NCI-H146 (cell line): ENCODE measurements at regions not wholly inside any gene's neighbourhood (a gene's known extent, or its start where the extent isn't known, plus 50 kb on each side); places are given as distances from the start of the nearest gene placed in this dataset.
A peak's percentile ranks its signal among the peaks of the same experiment; 100 is the strongest.
"Not testable (repeated sequence)": the region's sequence is repeated elsewhere in the genome, so short reads cannot be mapped to it uniquely, and the experiment has no call there.

Experiments
- DNase-seq: peaks from one replicate; lab custom pipeline; 2025; lab: John Stamatoyannopoulos, UW

DNA sequence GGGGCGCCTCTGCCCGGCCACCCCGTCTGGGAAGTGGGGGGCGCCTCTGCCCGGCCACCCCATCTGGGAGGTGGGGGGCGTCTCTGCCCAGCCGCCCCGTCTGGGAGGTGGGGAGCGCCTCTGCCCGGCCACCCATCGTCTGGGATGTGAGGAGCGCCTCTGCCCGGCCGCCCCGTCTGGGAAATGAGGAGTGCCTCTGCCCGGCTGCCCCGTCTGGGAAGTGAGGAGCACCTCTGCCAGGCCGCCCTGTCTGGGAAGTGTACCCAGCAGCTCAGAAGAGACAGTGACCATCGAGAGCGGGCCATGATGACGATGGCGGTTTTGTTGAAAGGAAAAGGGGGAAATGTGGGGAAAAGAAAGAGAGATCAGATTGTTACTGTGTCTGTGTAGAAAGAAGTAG, 249.2 kb upstream of the USP15 start:
- not testable (repeated sequence) for DNase-seq

DNA sequence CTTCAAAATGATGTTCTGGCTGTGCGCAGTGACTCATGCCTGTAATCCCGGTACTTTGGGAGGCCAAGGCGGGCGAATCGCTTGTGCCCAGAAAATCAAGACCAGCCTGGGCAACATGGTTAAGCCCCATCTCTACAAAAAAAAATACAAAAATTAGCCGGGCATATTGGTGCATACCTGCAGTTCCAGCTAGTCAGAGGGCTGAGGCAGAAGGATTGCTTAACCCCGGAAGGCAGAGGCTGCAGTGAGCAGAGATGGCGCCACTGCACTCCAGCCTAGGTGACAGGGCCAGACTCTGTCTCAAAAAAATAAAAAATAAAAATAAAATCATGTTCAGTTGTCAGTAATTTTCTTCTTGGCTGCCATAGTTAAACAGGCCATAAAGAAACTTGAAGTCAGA, 245.9 kb upstream of the USP15 start:
- no peak for DNase-seq

DNA sequence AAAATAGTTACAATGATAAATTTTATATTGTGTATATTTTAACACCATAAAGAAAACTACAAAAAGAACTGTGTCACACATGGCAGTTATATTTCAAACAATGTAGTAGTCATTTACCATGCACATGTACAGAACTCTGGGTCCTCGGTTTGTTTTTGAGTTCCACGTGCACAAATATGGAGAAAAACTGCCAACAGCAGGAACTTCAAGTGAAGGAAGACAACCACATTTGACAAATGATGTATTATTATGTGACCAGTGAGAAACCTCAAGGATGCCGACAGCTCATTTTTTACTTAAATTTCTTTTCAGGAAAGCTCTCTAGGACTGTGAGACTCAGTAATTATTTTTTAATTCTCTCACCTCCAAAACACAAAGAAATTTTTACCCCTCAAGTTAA, 244.2 kb upstream of the USP15 start:
- DNase-seq, result no peak

- DNase-seq, result no peak
Observed at GRCh38 chr12:62021808-62022207, 238.4 kb upstream of the USP15 start.

DNA sequence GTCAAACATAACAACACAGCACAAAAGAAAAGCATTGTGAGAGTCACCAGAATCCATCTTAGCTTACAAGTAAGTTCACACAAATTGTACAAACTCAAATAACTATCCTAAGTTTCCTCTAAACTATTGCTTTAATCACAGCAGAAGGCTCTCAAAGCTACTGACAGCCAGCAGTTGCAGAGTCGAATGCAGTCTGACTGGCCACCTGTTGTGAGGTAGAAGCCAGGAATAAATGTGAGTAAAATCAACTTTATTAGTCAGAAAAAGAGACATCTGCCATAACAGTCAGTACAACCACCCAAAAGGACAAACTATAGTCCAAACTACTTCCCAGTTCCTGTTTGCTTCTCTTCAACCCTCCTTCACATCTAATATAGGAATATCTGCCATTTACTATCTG, 231.7 kb upstream of the USP15 start:
- DNase-seq, result no peak

DNA sequence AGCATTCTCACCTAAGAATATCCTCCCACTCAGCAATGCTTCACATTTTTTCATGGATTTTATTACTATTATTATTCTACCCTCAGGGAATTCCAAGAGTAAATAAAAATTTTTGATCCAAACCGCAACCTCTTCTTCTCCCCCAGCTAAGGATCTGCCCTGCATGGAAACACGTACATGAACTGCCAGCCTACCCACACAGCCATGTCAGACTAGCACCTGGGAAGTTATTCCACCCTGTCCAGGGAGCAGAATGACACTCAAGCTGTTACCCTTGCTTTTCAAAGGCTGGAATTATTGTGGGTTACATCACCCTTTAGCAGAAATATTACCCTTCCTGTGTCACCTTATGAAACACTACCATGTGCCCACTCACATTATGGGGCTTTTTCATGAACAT, 227.3 kb upstream of the USP15 start:
- DNase-seq, result no peak

- no peak for DNase-seq
Observed at GRCh38 chr12:62044450-62045135, 215.6 kb upstream of the USP15 start.

- DNase-seq, result no peak
Observed at GRCh38 chr12:62045211-62045610, 215.0 kb upstream of the USP15 start.

DNA sequence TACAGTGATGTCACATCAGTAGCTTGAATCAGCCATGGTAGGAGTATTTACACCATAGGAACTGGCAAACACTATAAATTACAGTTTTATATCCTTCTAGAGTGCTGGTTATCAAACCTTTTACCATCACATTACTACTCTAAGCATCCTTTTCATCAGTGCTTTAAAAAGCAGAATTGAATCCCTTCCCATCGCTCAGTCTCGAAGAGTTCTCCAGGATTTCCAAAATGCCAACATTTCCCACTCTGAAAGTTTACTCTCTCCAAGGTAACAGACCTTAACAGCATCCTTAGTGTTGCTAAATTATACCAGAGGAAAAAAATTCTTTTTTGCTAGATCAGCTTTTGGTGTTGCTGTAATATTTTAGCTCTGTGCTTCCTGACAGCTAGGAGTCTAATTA, 209.4 kb upstream of the USP15 start:
- no peak for DNase-seq

- DNase-seq, result no peak
Observed at GRCh38 chr12:62069976-62070375, 190.2 kb upstream of the USP15 start.

GRCh38 chr12:62073236-62073635, 187.0 kb upstream of the USP15 start:
- not testable (repeated sequence) for DNase-seq

GRCh38 chr12:62075870-62076269, 184.3 kb upstream of the USP15 start:
- DNase-seq, result no peak

DNA sequence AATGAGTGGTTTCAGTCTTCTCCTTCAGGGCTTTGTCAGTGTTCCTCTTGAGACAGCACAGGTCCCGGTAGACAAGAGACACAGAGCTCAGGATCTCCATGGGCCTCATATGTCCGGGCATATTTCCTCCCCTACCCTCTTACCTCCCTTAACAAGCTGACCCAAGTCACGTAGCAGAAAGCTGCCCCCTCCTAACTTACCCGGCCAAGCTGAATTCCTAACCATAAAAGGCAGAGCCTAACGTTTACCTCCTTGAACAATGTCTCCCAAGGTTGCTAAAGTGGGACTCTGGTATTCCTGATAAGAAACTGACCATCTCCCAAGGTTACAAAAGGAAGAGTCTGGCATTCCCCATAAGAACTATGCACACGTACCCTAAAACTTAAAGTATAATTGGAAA, 182.2 kb upstream of the USP15 start:
- no peak for DNase-seq

DNA sequence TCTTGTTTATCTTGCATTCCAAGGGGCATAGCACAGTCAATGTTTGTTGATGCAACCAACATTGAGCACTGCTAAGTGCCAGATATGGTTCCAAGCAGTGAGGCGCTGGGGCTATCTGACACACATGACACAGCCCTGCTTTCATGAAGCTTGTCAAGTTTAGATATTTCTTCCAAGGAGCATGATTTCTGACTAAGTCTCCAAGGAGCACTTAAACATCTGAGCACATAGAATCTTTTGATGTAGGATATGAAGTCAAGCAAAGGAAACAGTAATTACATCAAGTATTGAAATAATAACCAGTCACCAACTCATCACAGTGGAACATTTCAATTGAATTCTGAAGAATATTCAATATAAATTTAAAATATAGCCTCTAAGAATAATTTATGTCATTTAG, 177.8 kb upstream of the USP15 start:
- no peak for DNase-seq

GRCh38 chr12:62098132-62098531, 162.1 kb upstream of the USP15 start:
- no peak for DNase-seq

- no peak for DNase-seq
Observed at GRCh38 chr12:62103748-62104147, 156.5 kb upstream of the USP15 start.

DNA sequence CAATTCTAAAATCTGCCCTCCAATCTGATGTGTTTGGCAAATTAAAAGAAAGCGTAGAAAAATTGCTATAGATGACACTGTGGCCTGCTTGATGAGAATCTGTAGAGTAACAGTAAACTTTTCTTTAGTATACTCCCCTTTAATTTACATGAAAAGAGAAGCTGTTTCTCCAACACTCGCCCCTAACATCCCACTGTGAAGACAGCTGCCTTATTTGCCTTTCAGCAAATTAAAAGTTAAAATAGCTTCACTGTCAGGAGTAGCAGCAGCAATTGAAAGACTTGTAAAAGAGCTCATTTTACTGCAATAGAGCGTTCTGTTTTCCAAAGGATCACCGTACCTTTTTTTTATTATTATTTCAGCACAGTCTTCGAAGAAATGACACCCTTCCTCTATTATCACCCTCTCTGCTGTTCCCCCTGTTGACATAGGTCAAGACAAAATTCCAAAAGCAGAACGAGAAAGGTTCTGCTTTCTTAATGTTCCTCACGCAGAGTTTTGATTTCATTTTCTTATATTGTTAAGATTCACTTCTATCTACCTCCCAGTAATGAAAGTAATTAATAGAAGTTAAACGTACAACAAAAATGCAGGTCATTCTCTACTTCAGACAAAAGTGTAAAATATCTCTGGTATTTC, 153.5 kb upstream of the USP15 start:
- no peak for DNase-seq

DNA sequence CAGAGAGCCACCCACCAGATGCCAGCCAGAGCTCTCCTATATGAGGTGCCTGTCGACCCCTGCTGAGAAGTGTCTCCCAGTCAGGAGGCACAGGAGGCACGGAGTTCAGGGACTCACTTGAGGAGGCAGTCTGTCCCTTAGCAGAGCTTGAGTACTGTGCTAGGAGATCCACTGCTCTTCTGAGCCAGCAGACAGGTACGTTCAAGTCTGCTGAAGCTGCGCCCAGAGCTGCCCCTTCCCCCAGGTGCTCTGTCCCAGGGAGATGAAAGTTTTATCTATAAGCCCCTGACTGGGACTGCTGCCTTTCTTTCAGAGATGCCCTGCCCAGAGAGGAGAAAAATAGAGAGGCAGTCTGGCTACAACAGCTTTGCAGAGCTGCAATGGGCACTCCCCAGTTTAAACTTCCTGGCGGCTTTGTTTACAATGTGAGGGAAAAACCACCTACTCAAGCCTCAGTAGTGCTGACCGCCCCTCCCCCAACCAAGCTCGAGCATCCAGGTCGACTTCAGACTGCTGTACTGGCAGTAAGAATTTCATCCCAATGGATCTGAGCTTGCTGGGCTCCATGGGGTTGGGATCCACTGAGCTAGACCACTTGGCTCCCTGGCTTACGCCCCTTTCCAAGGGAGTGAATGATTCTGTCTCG, 146.7 kb upstream of the USP15 start:
- no peak for DNase-seq

DNA sequence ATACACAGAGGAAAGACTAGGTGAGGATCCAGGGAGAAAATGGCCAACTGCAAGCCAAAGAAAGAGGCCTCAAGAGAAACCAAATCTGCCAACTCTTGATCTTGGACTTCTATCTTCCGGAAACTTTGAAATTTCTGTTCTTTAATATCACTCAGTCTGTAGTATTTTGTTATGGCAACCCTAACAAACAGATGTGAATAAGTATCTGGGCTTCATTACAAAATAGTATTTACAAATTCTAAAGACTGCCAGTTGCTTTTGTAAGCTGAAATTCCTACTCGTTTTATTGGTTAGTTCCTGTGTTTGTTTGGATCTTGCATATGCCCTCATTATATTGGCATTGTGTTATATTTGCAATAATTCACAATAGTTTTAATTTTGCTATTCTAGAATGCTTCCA, 143.2 kb upstream of the USP15 start:
- no peak for DNase-seq

GRCh38 chr12:62123721-62124203, 136.4 kb upstream of the USP15 start:
- DNase-seq, result peak; percentile 34

- DNase-seq, result no peak
Observed at GRCh38 chr12:62127516-62127915, 132.7 kb upstream of the USP15 start.

- DNase-seq, result no peak
Observed at GRCh38 chr12:62128175-62128975, 131.8 kb upstream of the USP15 start.

- DNase-seq, result no peak
Observed at GRCh38 chr12:62129291-62129690, 130.9 kb upstream of the USP15 start.
